Endodermal cell (in vitro differentiated cells): ENCODE measurements at regions not wholly inside any gene's neighbourhood (a gene's known extent, or its start where the extent isn't known, plus 50 kb on each side); places are given as distances from the start of the nearest gene placed in this dataset.

Experiments
- DNase-seq: peaks from one replicate; pipeline ENCODE4 v3.0.0-alpha.2; 2017
- H3K27ac ChIP-seq: 2 replicates; pipeline ENCODE4 v1.5.1; 2013; ENCODE audit warnings: mild to moderate bottlenecking, low read depth, low read length, moderate library complexity
- H3K27me3 ChIP-seq: 2 replicates; pipeline ENCODE4 v1.6.1; 2013; ENCODE audit warnings: mild to moderate bottlenecking, low read length, moderate library complexity; ENCODE audit not compliant: insufficient read depth, control insufficient read depth, poor library complexity, severe bottlenecking
- H3K36me3 ChIP-seq: 2 replicates; pipeline ENCODE4 v1.7.0; 2013; ENCODE audit warnings: mild to moderate bottlenecking, low read length, moderate library complexity; ENCODE audit not compliant: control insufficient read depth, insufficient read depth
- H3K4me1 ChIP-seq: one replicate; pipeline ENCODE4 v1.7.0; 2013; ENCODE audit warnings: low read length; ENCODE audit not compliant: control insufficient read depth, insufficient read depth
- H3K4me3 ChIP-seq: 2 replicates; pipeline ENCODE4 v1.5.1; 2013; ENCODE audit warnings: mild to moderate bottlenecking, low read length, moderate library complexity
- H3K9ac ChIP-seq: 2 replicates; pipeline ENCODE4 v1.6.1; 2013; ENCODE audit warnings: mild to moderate bottlenecking, low read length, moderate library complexity; ENCODE audit not compliant: poor library complexity, severe bottlenecking; ENCODE audit errors: extremely low read depth
- H3K9me3 ChIP-seq: 2 replicates; pipeline ENCODE4 v1.6.1; 2013; ENCODE audit warnings: mild to moderate bottlenecking, low read length, moderate library complexity; ENCODE audit not compliant: control insufficient read depth
- H3K27ac Mint-ChIP-seq: 2 replicates; pipeline ENCODE4 v1.8.0; 2020; ENCODE audit warnings: mixed read lengths
- H3K27me3 Mint-ChIP-seq: 2 replicates; pipeline ENCODE4 v1.8.0; 2021; ENCODE audit warnings: mild to moderate bottlenecking, mixed read lengths; ENCODE audit not compliant: insufficient read depth
- H3K36me3 Mint-ChIP-seq: 2 replicates; pipeline ENCODE4 v1.8.0; 2020; ENCODE audit warnings: low read depth, mixed read lengths
- H3K4me1 Mint-ChIP-seq: 2 replicates; pipeline ENCODE4 v1.8.0; 2020; ENCODE audit warnings: mixed read lengths
- H3K4me3 Mint-ChIP-seq: 2 replicates; pipeline ENCODE4 v1.8.0; 2020; ENCODE audit warnings: mild to moderate bottlenecking, moderate library complexity, mixed read lengths
- H3K9me3 Mint-ChIP-seq: 2 replicates; pipeline ENCODE4 v1.8.0; 2020; ENCODE audit warnings: mild to moderate bottlenecking, mixed read lengths
- CTCF ChIP-seq: fragments of 200-600 bp; sonication (generic); conservative IDR thresholded peaks from 2 replicates; pipeline ENCODE4 v1.5.0; 2021; ENCODE audit warnings: antibody characterized with exemption, mild to moderate bottlenecking
- WGBS, 2 experiments: methylation state at CpG; one replicate each; pipeline versions ENCODE4 v1.1.5 to v1.1.7; 2013; ENCODE audit warnings: missing lambda C conversion rate in 2 of 2, mixed read lengths in 1 of 2; ENCODE audit not compliant: insufficient coverage in 1 of 2, insufficient read length in 1 of 2; 5-methylcytosine and 5-hydroxymethylcytosine counted together

- H3K4me3 ChIP-seq = no peak overlapping the region
- H3K4me3 Mint-ChIP-seq = no peak overlapping the region
- no peak overlapping the region for H3K9ac ChIP-seq
- H3K9me3 ChIP-seq = no peaks in the 10 kb centered on the region
- TF ChIP-seq CTCF = no peak
- no peaks in the 10 kb centered on the region for H3K36me3 Mint-ChIP-seq
- H3K4me1 ChIP-seq = no peaks in the 10 kb centered on the region
- no peak for DNase-seq
- H3K4me1 Mint-ChIP-seq = peaks cover 8% of the 10 kb centered on the region
- no peaks in the 10 kb centered on the region for H3K36me3 ChIP-seq
- no peak overlapping the region for H3K27ac Mint-ChIP-seq
- no peaks in the 10 kb centered on the region for H3K27me3 Mint-ChIP-seq
- H3K27me3 ChIP-seq = no peaks in the 10 kb centered on the region
- WGBS, 2 experiments = 95 to 100% methylated on average over 4 to 7 of the region's 7 CpGs
- no peak overlapping the region for H3K27ac ChIP-seq
- no peaks in the 10 kb centered on the region for H3K9me3 Mint-ChIP-seq
Measured at GRCh38 chr2:150612957-150613710, 125.7 kb upstream of the RND3 start.

GRCh38 chr2:150610670-150611279 is 123.3 kb upstream of the RND3 start:
- H3K4me1 Mint-ChIP-seq = peaks cover 8% of the 10 kb centered on the region
- H3K27me3 Mint-ChIP-seq = no peaks in the 10 kb centered on the region
- WGBS, 2 experiments = 43 to 83% methylated on average over 1 to 6 of the region's 6 CpGs
- no peaks in the 10 kb centered on the region for H3K4me1 ChIP-seq
- H3K27me3 ChIP-seq = no peaks in the 10 kb centered on the region
- no peaks in the 10 kb centered on the region for H3K36me3 Mint-ChIP-seq
- no peaks in the 10 kb centered on the region for H3K9me3 ChIP-seq
- H3K9me3 Mint-ChIP-seq = no peaks in the 10 kb centered on the region
- H3K4me3 ChIP-seq = no peak overlapping the region
- no peak overlapping the region for H3K9ac ChIP-seq
- no peak overlapping the region for H3K27ac Mint-ChIP-seq
- DNase-seq = peak; percentile 76
- H3K4me3 Mint-ChIP-seq = no peak overlapping the region
- H3K27ac ChIP-seq = no peak overlapping the region
- H3K36me3 ChIP-seq = no peaks in the 10 kb centered on the region
- TF ChIP-seq CTCF = peak; percentile 88

- H3K9ac ChIP-seq = no peak overlapping the region
- no peaks in the 10 kb centered on the region for H3K36me3 ChIP-seq
- H3K4me1 ChIP-seq = no peaks in the 10 kb centered on the region
- no peak overlapping the region for H3K4me3 ChIP-seq
- H3K27ac Mint-ChIP-seq = no peak overlapping the region
- no peaks in the 10 kb centered on the region for H3K36me3 Mint-ChIP-seq
- no peak overlapping the region for H3K27ac ChIP-seq
- 70 to 75% methylated on average over 2 to 4 of the region's 4 CpGs for WGBS, 2 experiments
- no peaks in the 10 kb centered on the region for H3K27me3 Mint-ChIP-seq
- H3K9me3 ChIP-seq = no peaks in the 10 kb centered on the region
- H3K9me3 Mint-ChIP-seq = no peaks in the 10 kb centered on the region
- no peak for TF ChIP-seq CTCF
- H3K4me1 Mint-ChIP-seq = peaks cover 8% of the 10 kb centered on the region
- no peak overlapping the region for H3K4me3 Mint-ChIP-seq
- DNase-seq = no peak
- no peaks in the 10 kb centered on the region for H3K27me3 ChIP-seq
Measured at GRCh38 chr2:150609831-150610582, 122.5 kb upstream of the RND3 start.
